Choroid plexus epithelial cell (primary cell): ENCODE measurements at regions not wholly inside any gene's neighbourhood (a gene's known extent, or its start where the extent isn't known, plus 50 kb on each side); places are given as distances from the start of the nearest gene placed in this dataset.
"Not testable (repeated sequence)": the region's sequence is repeated elsewhere in the genome, so short reads cannot be mapped to it uniquely, and the experiment has no call there.

Experiments
- DNase-seq: peaks from one replicate; pipeline ENCODE4 v3.0.0-alpha.2; 2010; ENCODE audit warnings: low read depth
- H3K4me3 ChIP-seq: 2 replicates; pipeline ENCODE4 v1.5.1; 2011; ENCODE audit warnings: low read depth, mild to moderate bottlenecking, control low read depth, low read length, moderate library complexity
- TF ChIP-seq, protein P1 (sequence below): conservative IDR thresholded peaks from 2 replicates; pipeline ENCODE4 v1.5.1; 2011; ENCODE audit warnings: low read depth, mild to moderate bottlenecking, control low read depth, inconsistent platforms, low read length, moderate library complexity

DNA sequence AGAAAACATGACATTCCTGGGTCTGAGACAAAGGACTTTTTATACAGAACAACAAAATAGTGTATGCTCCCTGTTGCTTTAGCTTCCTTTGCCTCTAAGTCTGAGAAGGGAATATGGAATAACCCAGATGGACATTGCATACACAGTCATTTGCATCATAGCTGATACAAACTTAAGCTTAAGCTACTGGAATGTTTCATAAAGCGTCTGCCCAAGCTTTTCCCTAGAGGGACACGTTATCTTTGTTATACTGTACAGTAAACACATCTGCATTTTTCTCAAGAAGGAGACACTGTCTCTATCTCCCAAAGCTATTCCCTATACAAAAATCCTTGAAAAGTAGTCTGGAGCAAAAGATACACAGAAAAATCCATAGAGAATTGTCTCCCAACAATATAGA is 775.0 kb downstream of the DIPK2A start:
- H3K4me3 ChIP-seq, result no peak overlapping the region
- DNase-seq, result peak; percentile 68
- TF ChIP-seq, protein P1, sequence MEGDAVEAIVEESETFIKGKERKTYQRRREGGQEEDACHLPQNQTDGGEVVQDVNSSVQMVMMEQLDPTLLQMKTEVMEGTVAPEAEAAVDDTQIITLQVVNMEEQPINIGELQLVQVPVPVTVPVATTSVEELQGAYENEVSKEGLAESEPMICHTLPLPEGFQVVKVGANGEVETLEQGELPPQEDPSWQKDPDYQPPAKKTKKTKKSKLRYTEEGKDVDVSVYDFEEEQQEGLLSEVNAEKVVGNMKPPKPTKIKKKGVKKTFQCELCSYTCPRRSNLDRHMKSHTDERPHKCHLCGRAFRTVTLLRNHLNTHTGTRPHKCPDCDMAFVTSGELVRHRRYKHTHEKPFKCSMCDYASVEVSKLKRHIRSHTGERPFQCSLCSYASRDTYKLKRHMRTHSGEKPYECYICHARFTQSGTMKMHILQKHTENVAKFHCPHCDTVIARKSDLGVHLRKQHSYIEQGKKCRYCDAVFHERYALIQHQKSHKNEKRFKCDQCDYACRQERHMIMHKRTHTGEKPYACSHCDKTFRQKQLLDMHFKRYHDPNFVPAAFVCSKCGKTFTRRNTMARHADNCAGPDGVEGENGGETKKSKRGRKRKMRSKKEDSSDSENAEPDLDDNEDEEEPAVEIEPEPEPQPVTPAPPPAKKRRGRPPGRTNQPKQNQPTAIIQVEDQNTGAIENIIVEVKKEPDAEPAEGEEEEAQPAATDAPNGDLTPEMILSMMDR, result no peak

- DNase-seq, result not testable (repeated sequence)
Observed at GRCh38 chr3:144749536-144750253, 778.1 kb downstream of the DIPK2A start.

DNA sequence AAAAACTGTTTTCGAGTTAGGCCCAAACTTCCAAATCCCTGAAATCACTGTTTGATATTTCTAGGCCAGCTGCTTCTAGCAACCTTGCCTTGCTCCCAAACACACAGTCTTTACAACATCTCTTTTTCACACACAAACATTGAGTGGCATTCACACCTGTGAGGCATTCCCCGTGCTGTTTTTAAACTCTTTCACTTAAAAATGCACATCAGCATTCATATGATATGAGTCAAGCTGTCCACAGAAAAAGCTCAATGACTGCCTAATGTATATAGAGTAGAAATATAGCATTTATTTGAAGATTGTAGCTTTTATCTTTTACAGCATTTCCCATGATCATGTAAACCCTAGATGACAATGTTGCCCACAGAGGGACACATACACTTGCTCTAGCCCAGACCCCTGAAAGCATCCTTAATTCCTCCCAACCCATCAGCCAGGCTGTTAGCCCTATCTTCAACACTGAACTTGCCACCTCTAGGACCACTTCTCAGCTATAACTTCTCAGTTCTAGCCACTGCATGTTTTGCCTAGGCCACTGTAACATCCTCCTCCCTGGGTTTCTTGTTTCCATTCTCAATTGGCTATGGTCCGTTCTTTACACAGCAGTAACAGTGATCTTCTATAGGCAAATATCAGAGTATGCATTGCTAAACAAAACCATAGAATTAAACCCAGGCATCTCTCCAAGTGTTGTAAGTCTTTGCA is 782.6 kb downstream of the DIPK2A start:
- no peak for DNase-seq
- TF ChIP-seq, protein P1, result no peak
- no peak overlapping the region for H3K4me3 ChIP-seq

More at GRCh38 chr3:144749536-144750253, 778.1 kb downstream of the DIPK2A start:
- H3K4me3 ChIP-seq, result not testable (repeated sequence)

- TF ChIP-seq, protein P1, result no peak
- DNase-seq, result no peak
- H3K4me3 ChIP-seq, result no peak overlapping the region
Observed at GRCh38 chr3:144756704-144757440, 785.2 kb downstream of the DIPK2A start.

- TF ChIP-seq, protein P1, result no peak
- DNase-seq, result peak; percentile 54
- H3K4me3 ChIP-seq, result no peak overlapping the region
Observed at GRCh38 chr3:144760831-144761230, 789.2 kb downstream of the DIPK2A start.

DNA sequence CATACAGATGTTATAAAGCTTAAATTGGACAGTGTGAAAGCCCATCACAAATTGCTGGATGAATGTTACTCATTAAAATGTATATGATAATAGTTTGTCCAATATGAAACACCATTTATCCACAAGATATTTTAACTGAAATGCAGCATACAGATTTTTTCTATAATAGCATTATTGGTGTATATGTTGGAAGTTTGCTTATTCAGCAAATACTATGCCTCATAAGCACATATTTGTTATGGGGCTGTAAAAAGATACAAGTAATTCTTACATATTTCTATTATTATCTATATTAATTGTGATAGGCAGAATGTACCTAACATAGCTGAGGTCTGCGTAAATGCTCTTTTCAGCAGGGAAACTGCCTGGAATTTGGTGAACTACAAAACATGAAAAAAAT is 790.5 kb downstream of the DIPK2A start:
- no peak overlapping the region for H3K4me3 ChIP-seq
- DNase-seq, result no peak
- TF ChIP-seq, protein P1, result no peak

DNA sequence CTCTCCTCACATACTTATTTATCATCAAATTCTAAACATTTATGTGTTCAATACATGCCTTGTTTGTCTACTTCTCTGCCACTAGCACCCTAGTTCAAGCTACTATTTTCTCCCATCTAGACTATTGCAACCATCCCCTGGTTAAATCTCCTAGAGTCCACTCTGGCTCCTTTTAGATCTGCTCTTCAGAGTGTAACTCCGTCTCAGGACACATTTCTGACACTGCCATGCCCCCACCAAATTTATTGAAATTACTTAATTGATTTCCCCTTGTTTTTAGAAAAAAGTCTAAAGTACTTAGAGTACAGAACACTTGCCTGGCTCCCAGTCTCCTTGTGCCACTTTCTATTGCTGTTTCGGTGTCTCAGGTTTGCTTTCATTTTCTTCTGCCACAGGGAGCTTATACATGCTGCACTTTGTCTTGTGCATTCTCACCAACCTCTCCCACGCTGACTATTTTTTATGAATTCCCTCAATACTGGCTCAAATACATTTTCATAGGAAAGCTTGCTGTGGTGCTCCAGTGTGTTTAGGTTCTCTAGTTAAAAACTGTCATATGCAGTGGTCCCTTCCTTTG is 792.3 kb downstream of the DIPK2A start:
- TF ChIP-seq, protein P1, result no peak
- DNase-seq, result no peak
- H3K4me3 ChIP-seq, result no peak overlapping the region
